ENCODE measurements at regions not wholly inside any gene's neighbourhood (a gene's known extent, or its start where the extent isn't known, plus 50 kb on each side); places are given as distances from the start of the nearest gene placed in this dataset.

DNA sequence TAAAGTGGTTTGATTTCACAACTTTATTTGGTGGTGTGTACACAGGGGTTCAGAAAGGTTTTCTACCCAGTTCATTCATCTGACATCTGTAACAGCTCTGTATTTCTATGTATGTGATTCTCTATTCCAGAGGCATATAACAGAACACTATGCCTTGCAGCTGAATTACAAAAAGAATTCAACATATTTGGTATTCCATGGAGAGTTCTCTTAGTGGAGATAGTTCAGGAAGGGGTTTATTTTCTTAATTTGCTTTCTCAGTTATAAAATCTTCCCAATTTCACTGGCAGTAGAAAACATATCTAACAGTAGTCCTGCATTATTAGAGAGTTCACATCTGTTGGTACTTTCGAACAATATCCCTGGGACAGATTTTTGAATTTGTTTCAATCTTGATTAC, 207.9 kb upstream of the LYPLAL1 start:
- Histone ChIP-seq H3K4me3 (IDR thresholded peaks at IDR 0.05; ENCODE audit: insufficient read depth, low read depth, low read length) (no peak overlapping the region), H3K36me3 (ENCODE audit: insufficient read depth) (no peaks in the 10 kb centered on the region), H3K27ac (no peak overlapping the region), H3K9ac (no peak overlapping the region), H2AFZ (ENCODE audit: low read depth) (no peak overlapping the region), H3K79me2 (ENCODE audit: insufficient read depth, low read depth) (no peaks in the 10 kb centered on the region), H3K4me2 (no peak overlapping the region), H4K20me1 (ENCODE audit: insufficient read depth) (no peaks in the 10 kb centered on the region), H3K4me1 (ENCODE audit: low read depth, poor library complexity, severe bottlenecking) (no peaks in the 10 kb centered on the region), H3K27me3 (ENCODE audit: insufficient read depth, low read depth) (no peaks in the 10 kb centered on the region)
- TF ChIP-seq, protein P1, sequence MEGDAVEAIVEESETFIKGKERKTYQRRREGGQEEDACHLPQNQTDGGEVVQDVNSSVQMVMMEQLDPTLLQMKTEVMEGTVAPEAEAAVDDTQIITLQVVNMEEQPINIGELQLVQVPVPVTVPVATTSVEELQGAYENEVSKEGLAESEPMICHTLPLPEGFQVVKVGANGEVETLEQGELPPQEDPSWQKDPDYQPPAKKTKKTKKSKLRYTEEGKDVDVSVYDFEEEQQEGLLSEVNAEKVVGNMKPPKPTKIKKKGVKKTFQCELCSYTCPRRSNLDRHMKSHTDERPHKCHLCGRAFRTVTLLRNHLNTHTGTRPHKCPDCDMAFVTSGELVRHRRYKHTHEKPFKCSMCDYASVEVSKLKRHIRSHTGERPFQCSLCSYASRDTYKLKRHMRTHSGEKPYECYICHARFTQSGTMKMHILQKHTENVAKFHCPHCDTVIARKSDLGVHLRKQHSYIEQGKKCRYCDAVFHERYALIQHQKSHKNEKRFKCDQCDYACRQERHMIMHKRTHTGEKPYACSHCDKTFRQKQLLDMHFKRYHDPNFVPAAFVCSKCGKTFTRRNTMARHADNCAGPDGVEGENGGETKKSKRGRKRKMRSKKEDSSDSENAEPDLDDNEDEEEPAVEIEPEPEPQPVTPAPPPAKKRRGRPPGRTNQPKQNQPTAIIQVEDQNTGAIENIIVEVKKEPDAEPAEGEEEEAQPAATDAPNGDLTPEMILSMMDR (conservative IDR thresholded peaks at IDR 0.05; ENCODE audit: low read depth, low read length) = no peak

DNA sequence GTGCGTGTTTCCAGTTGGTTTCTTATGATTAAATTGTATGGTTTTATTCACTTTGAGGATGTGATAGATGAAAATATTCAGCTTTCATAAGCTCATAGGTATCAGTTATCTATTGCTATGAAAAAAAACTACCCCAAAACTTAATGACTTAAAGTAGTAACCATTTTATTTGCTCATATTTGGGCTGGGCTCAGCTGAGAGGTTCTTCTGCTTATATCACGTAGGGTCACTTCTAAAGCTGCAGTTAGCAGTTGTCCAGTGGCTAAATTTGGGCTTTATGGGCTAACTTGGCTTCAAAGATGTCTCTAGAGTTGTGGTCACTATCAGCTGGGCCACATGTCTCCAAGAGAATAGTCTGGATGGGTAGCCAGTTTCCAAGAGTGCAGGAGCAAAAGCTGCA, 206.4 kb upstream of the LYPLAL1 start:
- no peak overlapping the region for H3K27ac ChIP-seq
- H2AFZ ChIP-seq (ENCODE audit: low read depth) = no peak overlapping the region
- H3K79me2 ChIP-seq (ENCODE audit: insufficient read depth, low read depth) = no peaks in the 10 kb centered on the region
- TF ChIP-seq, protein P1 (conservative IDR thresholded peaks at IDR 0.05; ENCODE audit: low read depth, low read length) = no peak
- no peak overlapping the region for H3K9ac ChIP-seq
- no peaks in the 10 kb centered on the region for H3K4me1 ChIP-seq (ENCODE audit: low read depth, poor library complexity, severe bottlenecking)
- H3K4me3 ChIP-seq (IDR thresholded peaks at IDR 0.05; ENCODE audit: insufficient read depth, low read depth, low read length) = no peak overlapping the region
- H4K20me1 ChIP-seq (ENCODE audit: insufficient read depth) = no peaks in the 10 kb centered on the region
- no peaks in the 10 kb centered on the region for H3K36me3 ChIP-seq (ENCODE audit: insufficient read depth)
- H3K4me2 ChIP-seq = no peak overlapping the region
- H3K27me3 ChIP-seq (ENCODE audit: insufficient read depth, low read depth) = no peaks in the 10 kb centered on the region

GRCh38 chr1:218967836-218968235, 205.8 kb upstream of the LYPLAL1 start:
- Histone ChIP-seq H3K9ac (no peak overlapping the region), H3K4me1 (ENCODE audit: low read depth, poor library complexity, severe bottlenecking) (no peaks in the 10 kb centered on the region), H3K79me2 (ENCODE audit: insufficient read depth, low read depth) (no peaks in the 10 kb centered on the region), H3K27me3 (ENCODE audit: insufficient read depth, low read depth) (no peaks in the 10 kb centered on the region), H3K4me3 (IDR thresholded peaks at IDR 0.05; ENCODE audit: insufficient read depth, low read depth, low read length) (no peak overlapping the region), H2AFZ (ENCODE audit: low read depth) (no peak overlapping the region), H3K36me3 (ENCODE audit: insufficient read depth) (no peaks in the 10 kb centered on the region), H3K4me2 (no peak overlapping the region), H4K20me1 (ENCODE audit: insufficient read depth) (no peaks in the 10 kb centered on the region), H3K27ac (no peak overlapping the region)
- TF ChIP-seq, protein P1 (conservative IDR thresholded peaks at IDR 0.05; ENCODE audit: low read depth, low read length) = no peak

GRCh38 chr1:218969006-218969405, 204.7 kb upstream of the LYPLAL1 start:
- Histone ChIP-seq H3K4me1 (ENCODE audit: low read depth, poor library complexity, severe bottlenecking) (no peaks in the 10 kb centered on the region), H3K27me3 (ENCODE audit: insufficient read depth, low read depth) (no peaks in the 10 kb centered on the region), H2AFZ (ENCODE audit: low read depth) (no peak overlapping the region), H3K79me2 (ENCODE audit: insufficient read depth, low read depth) (no peaks in the 10 kb centered on the region), H3K27ac (no peak overlapping the region), H3K9ac (no peak overlapping the region), H3K4me2 (no peak overlapping the region), H4K20me1 (ENCODE audit: insufficient read depth) (no peaks in the 10 kb centered on the region), H3K4me3 (IDR thresholded peaks at IDR 0.05; ENCODE audit: insufficient read depth, low read depth, low read length) (no peak overlapping the region), H3K36me3 (ENCODE audit: insufficient read depth) (no peaks in the 10 kb centered on the region)
- TF ChIP-seq, protein P1 (conservative IDR thresholded peaks at IDR 0.05; ENCODE audit: low read depth, low read length) = no peak

All from KMS-11 (cell line).